Vagina (tissue), 2 donors: ENCODE measurements at regions not wholly inside any gene's neighbourhood (a gene's known extent, or its start where the extent isn't known, plus 50 kb on each side); places are given as distances from the start of the nearest gene placed in this dataset.
"Not testable (repeated sequence)": the region's sequence is repeated elsewhere in the genome, so short reads cannot be mapped to it uniquely, and the experiment has no call there.

ENCODE experiments used
- DNase-seq, 2 donors: peaks; one replicate each; pipeline ENCODE4 v3.0.0-alpha.2; 2017; ENCODE audit errors: extremely low spot score in 2 of 2
- H3K27ac ChIP-seq: fragments of 200-600 bp; sonication (generic); one replicate; pipeline ENCODE4 v1.5.1; 2019
- H3K27me3 ChIP-seq: fragments of 200-600 bp; sonication (generic); one replicate; pipeline ENCODE4 v1.5.1; 2019
- H3K36me3 ChIP-seq, 2 donors: fragments of 200-600 bp; sonication (generic); one replicate each; pipeline ENCODE4 v1.5.1; 2017 to 2019
- H3K4me1 ChIP-seq: fragments of 200-600 bp; sonication (generic); one replicate; pipeline ENCODE4 v1.5.1; 2019
- H3K4me3 ChIP-seq, 2 donors: fragments of 200-600 bp; sonication (generic); 1 replicate in 1 of 2; 2 replicates in 1 of 2; pipeline ENCODE4 v1.5.1; 2016 to 2019
- H3K9me3 ChIP-seq: fragments of 200-600 bp; sonication (generic); one replicate; pipeline ENCODE4 v1.5.1; 2019
- POLR2A ChIP-seq, 2 donors: fragments of 450-650 bp; IDR thresholded peaks; one replicate each; pipeline ENCODE4 v1.6.1; 2017; ENCODE audit warnings: antibody characterized with exemption in 2 of 2, mild to moderate bottlenecking in 2 of 2, moderate library complexity in 2 of 2
- POLR2AphosphoS5 ChIP-seq, 2 donors: sonication (generic); formaldehyde crosslinking; IDR thresholded peaks; one replicate each; pipeline ENCODE4 v1.9.0; 2017; ENCODE audit warnings: antibody characterized with exemption in 2 of 2, mild to moderate bottlenecking in 2 of 2, low read depth in 1 of 2; ENCODE audit not compliant: insufficient read depth in 1 of 2
- intact Hi-C: fragments of 100-400 bp; cut with DNase I; formaldehyde crosslinking; loops from one replicate; pipeline ENCODE4 v1.15.1; 2023
- TF ChIP-seq, protein P1 (sequence below), 3 experiments: fragments of 450-650 bp in 2 of 3; fragments of 200-600 bp in 1 of 3; sonication (generic) in 1 of 3; IDR thresholded peaks; one replicate each; pipeline ENCODE4 v1.5.1; 2017 to 2019; ENCODE audit warnings: antibody characterized with exemption in 3 of 3, mild to moderate bottlenecking in 2 of 3, moderate library complexity in 2 of 3

GRCh38 chr3:147267434-147267833 is 138.9 kb downstream of the ZIC4 start:
- Histone ChIP-seq H3K9me3 (no peaks in the 10 kb centered on the region), H3K4me3 (no peak overlapping the region), H3K27ac (no peak overlapping the region), H3K27me3 (no peaks in the 10 kb centered on the region), H3K4me1 (no peaks in the 10 kb centered on the region), H3K36me3 (no peaks in the 10 kb centered on the region)
- TF ChIP-seq POLR2A (IDR thresholded peaks at IDR 0.05) (no peak), POLR2AphosphoS5 (IDR thresholded peaks at IDR 0.05; ENCODE audit: insufficient read depth in 1 of 2, low read depth in 1 of 2) (no peak)
- TF ChIP-seq, protein P1, sequence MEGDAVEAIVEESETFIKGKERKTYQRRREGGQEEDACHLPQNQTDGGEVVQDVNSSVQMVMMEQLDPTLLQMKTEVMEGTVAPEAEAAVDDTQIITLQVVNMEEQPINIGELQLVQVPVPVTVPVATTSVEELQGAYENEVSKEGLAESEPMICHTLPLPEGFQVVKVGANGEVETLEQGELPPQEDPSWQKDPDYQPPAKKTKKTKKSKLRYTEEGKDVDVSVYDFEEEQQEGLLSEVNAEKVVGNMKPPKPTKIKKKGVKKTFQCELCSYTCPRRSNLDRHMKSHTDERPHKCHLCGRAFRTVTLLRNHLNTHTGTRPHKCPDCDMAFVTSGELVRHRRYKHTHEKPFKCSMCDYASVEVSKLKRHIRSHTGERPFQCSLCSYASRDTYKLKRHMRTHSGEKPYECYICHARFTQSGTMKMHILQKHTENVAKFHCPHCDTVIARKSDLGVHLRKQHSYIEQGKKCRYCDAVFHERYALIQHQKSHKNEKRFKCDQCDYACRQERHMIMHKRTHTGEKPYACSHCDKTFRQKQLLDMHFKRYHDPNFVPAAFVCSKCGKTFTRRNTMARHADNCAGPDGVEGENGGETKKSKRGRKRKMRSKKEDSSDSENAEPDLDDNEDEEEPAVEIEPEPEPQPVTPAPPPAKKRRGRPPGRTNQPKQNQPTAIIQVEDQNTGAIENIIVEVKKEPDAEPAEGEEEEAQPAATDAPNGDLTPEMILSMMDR (IDR thresholded peaks at IDR 0.05) = no peak
- DNase-seq = no peak
- intact Hi-C loops = no loop called here

GRCh38 chr3:147257944-147258343 is 148.4 kb downstream of the ZIC4 start:
- TF ChIP-seq, protein P1 (IDR thresholded peaks at IDR 0.05) = no peak
- TF ChIP-seq POLR2AphosphoS5 (IDR thresholded peaks at IDR 0.05; ENCODE audit: insufficient read depth in 1 of 2, low read depth in 1 of 2) = no peak
- TF ChIP-seq POLR2A (IDR thresholded peaks at IDR 0.05) = no peak
- intact Hi-C loops = no loop called here
- H3K27me3 ChIP-seq = no peaks in the 10 kb centered on the region
- DNase-seq = no peak
- no peak overlapping the region for H3K4me3 ChIP-seq
- no peaks in the 10 kb centered on the region for H3K9me3 ChIP-seq
- no peaks in the 10 kb centered on the region for H3K4me1 ChIP-seq
- no peaks in the 10 kb centered on the region for H3K36me3 ChIP-seq
- H3K27ac ChIP-seq = no peak overlapping the region

- DNase-seq = no peak
- Histone ChIP-seq H3K4me1 (no peaks in the 10 kb centered on the region), H3K36me3 (no peaks in the 10 kb centered on the region), H3K27ac (no peak overlapping the region), H3K27me3 (no peaks in the 10 kb centered on the region), H3K4me3 (no peak overlapping the region), H3K9me3 (no peaks in the 10 kb centered on the region)
- TF ChIP-seq, protein P1 (IDR thresholded peaks at IDR 0.05) = no peak
- intact Hi-C loops = no loop called here
Measured at GRCh38 chr3:147256739-147257138, 149.6 kb downstream of the ZIC4 start.

- Histone ChIP-seq H3K4me3 (no peak overlapping the region), H3K4me1 (no peaks in the 10 kb centered on the region), H3K36me3 (no peaks in the 10 kb centered on the region), H3K9me3 (no peaks in the 10 kb centered on the region), H3K27ac (no peak overlapping the region), H3K27me3 (no peaks in the 10 kb centered on the region)
- TF ChIP-seq, protein P1 (IDR thresholded peaks at IDR 0.05) = no peak
- TF ChIP-seq POLR2A (IDR thresholded peaks at IDR 0.05) (no peak), POLR2AphosphoS5 (IDR thresholded peaks at IDR 0.05; ENCODE audit: insufficient read depth in 1 of 2, low read depth in 1 of 2) (no peak)
- intact Hi-C loops = no loop called here
- DNase-seq = no peak
Measured at GRCh38 chr3:147246906-147247305, 159.4 kb downstream of the ZIC4 start.

GRCh38 chr3:147245638-147246037 is 160.7 kb downstream of the ZIC4 start:
- H3K4me3 ChIP-seq, intact Hi-C loops, H3K4me1 ChIP-seq, H3K36me3 ChIP-seq, H3K27me3 ChIP-seq, H3K27ac ChIP-seq, H3K9me3 ChIP-seq, DNase-seq: not testable (repeated sequence)

DNA sequence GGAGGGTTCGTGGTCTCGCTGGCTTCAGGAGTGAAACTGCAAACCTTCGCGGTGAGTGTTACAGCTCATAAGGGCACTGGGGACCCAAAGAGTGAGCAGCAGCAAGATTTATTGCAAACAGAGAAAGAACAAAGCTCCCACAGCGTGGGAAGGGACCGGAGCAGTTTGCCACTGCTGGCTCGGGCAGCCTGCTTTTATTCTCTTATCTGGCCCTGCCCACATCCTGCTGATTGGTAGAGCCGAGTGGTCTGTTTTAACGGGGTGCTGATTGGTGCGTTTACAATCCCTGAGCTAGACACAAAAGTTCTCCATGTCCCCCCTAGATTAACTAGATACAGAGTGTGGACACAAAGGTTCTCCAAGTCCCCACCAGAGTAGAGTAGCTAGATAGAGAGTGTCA is 161.3 kb downstream of the ZIC4 start:
- H3K27ac ChIP-seq, DNase-seq, H3K36me3 ChIP-seq, H3K4me1 ChIP-seq, H3K4me3 ChIP-seq, H3K9me3 ChIP-seq, H3K27me3 ChIP-seq, intact Hi-C loops: not testable (repeated sequence)
